Epithelial cell of prostate (primary cell): ENCODE measurements at regions not wholly inside any gene's neighbourhood (a gene's known extent, or its start where the extent isn't known, plus 50 kb on each side); places are given as distances from the start of the nearest gene placed in this dataset.

Experiments
- DNase-seq: peaks from one replicate; pipeline ENCODE4 v3.0.0-alpha.2; 2011; ENCODE audit warnings: low read depth, low spot score
- H3K27ac ChIP-seq: fragments of 450-650 bp; 2 replicates; pipeline ENCODE4 v1.5.1; 2017; ENCODE audit warnings: mild to moderate bottlenecking

GRCh38 chr7:86916277-86916825 lies 143.1 kb downstream of the ELAPOR2 start:
- no peak overlapping the region for H3K27ac ChIP-seq
- no peak for DNase-seq

GRCh38 chr7:86914551-86914950 lies 144.9 kb downstream of the ELAPOR2 start:
- DNase-seq, result no peak
- no peak overlapping the region for H3K27ac ChIP-seq
